GM21515 (cell line): ENCODE measurements at regions not wholly inside any gene's neighbourhood (a gene's known extent, or its start where the extent isn't known, plus 50 kb on each side); places are given as distances from the start of the nearest gene placed in this dataset.

Source experiments
- ATAC-seq: cut with Tn5 transposase; IDR thresholded peaks from one replicate; pipeline ENCODE4 v1.9.1; 2021; ENCODE audit not compliant: unreplicated experiment

GRCh38 chr2:104388296-104388695 lies 465.6 kb upstream of the POU3F3 start:
- no peak for ATAC-seq

GRCh38 chr2:104402825-104403224 lies 451.1 kb upstream of the POU3F3 start:
- ATAC-seq, result no peak

DNA sequence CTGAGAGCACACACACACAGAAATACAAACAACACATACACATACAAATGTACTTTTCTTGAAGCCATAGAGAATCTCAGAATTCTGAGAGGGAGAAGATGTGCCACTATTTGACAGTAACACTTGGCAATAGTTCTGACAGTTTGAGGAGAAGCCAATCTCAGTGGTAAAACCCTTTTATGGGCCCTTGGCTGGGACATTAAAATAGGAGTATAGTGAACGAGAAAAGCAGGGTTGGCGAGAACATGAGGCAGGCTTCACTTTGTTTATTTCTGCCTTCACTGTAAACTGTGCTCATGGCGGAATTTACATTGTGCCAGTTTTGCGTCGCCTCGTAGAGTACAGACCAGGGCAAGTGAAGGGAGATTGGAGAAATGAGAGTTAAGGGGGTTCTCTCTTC lies 449.4 kb upstream of the POU3F3 start:
- no peak for ATAC-seq

- ATAC-seq, result no peak
These were observed 448.3 kb upstream of the POU3F3 start for GRCh38 chr2:104405623-104406022.

GRCh38 chr2:104406261-104406726 lies 447.6 kb upstream of the POU3F3 start:
- ATAC-seq, result no peak

DNA sequence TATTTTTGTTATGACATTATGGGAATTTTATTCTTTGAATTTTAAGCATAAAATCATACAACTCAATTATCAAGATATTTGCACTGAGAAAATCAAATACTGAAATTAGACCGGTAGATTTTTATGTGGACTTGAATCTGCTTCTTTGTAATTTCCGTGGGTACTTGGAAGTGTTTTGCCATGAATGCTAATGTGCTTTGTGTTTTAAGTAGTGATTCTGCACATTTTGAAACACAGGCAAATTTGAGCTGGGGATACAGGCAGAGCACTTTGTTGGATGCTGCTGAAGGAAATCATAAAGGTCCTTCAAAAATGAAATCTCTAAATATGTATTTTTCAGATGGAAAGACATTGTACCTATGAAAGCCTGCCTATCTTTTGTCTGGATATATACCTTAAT lies 446.3 kb upstream of the POU3F3 start:
- no peak for ATAC-seq

DNA sequence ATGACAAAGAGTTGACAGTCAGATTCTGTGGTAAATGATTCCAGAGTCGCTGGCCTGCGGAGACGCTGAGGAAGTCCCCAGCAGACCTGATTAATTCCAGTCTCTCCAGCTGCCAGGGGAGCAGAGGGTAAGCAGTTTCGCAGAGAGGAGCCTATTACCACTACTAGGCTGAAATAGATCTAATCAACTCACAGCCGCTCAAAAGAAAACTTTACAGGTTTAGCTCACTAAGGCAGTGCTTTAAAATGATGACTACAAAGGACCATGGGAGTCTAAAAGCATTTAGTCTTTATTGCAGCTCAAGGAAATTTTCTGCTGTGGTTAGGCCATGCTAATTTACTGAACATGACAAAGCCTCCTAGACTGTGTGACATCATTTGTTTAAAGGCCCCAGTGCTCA lies 445.6 kb upstream of the POU3F3 start:
- no peak for ATAC-seq

DNA sequence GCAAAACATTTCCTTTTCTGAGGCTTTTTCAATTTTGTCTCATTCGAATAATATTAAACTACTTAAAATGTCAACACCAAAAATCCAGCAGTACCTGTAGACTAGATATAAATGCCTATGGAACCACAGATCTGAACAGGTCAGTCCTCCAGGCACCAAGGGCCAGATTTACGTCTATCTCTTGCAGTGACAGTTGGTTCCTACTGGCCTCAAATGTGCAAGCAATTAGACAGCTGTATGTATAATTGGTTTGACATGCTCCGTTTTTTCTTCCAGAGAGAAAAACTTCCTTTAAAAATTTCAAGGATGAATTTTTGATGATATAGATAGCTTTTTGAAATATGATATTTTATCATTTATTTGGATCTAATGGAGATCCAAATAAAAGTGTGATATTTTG lies 443.8 kb upstream of the POU3F3 start:
- ATAC-seq, result no peak

- no peak for ATAC-seq
These were observed 441.5 kb upstream of the POU3F3 start for GRCh38 chr2:104412384-104412783.

DNA sequence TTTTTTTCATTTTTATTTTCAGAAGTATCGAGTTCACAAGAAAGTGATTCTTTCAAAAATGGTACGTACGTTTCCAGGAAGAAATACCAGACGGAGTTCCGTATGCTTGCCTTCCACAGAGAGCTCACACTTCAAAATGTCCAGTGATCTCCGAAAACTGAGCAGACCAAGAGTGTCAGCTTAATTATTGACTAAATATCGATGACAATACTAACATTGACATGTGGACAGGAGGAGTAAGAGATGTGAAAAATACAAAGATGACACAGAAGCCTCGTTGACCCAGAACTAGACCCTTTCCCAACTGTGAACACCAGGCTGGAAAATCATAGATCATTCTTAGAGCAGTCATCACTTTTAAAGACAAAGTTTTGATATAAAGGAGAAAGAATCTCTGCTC lies 440.0 kb upstream of the POU3F3 start:
- no peak for ATAC-seq

GRCh38 chr2:104415284-104415683 lies 438.6 kb upstream of the POU3F3 start:
- no peak for ATAC-seq

GRCh38 chr2:104416339-104417000 lies 437.4 kb upstream of the POU3F3 start:
- ATAC-seq, result no peak

GRCh38 chr2:104420420-104420819 lies 433.5 kb upstream of the POU3F3 start:
- no peak for ATAC-seq

DNA sequence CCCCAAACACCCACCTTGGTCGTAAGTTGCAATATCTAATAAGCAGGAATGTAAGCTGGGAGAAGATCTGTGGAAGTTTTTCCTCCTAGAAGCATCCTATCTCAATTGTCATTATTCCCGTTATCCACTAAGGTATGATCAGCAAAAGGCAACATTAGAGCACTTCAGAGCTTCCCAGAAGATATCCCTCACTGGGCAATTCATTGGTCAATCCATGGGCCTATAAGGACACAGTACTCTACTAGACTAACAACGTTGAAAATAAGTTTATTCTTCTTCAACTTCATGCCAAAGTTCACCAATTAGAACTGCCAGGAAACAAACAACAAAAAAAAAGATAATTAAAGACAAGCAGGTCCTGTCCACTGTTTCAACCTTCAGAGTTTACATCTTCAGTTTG lies 433.0 kb upstream of the POU3F3 start:
- ATAC-seq, result no peak

GRCh38 chr2:104425850-104426595 lies 427.9 kb upstream of the POU3F3 start:
- ATAC-seq, result no peak

DNA sequence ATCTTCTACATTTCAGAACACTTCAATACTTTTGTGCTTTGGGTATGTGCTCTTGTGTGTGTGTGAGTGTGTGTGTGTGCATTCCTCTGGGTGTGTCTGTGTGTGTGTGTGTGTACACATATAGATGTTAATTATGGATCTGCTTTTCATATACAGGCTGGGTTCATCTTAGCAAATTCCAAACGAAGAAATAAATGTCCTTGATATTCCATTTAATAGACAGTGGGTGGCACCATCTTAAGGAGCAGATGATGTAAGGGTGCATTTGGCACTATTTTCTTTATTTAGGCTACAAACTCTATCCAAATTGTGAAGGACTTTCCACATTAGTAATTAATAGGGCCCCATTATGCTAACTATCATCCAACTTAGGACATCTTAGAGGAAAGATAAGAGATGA lies 425.8 kb upstream of the POU3F3 start:
- no peak for ATAC-seq

DNA sequence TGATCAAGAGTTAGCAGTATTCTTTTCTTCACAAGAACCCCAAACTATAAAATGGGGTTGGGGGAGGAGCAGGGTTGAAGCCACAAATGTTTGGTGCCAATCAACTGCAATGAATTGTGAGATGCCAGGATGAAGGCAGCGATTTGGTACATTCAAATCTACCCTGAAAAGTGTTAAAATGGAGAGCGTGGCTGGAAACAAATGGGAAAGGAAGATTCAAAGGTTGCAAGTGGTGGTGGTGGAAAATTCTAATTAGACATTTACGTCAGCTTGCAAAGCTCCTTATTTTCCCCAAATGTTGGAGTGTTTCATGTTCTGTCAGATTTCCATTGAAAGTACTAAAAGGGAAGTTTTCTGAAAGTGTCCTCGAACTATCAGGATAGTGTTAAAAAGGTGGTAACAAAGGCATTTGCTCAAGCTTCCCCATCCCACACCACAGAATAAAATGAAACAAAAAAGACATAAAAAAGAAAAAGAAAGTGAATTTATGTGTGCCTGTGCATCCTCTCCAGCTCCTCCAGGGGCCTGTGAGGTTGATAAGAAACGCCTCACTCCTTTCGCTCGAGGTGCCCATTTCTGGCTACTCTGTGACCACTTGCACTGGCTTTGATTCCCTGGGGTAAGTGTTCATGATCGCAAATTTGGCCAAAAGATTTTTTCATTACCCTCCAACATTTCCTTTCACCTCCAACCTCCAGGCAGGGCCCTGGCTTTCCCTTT lies 424.1 kb upstream of the POU3F3 start:
- ATAC-seq, result no peak

- ATAC-seq, result no peak
These were observed 423.6 kb upstream of the POU3F3 start for GRCh38 chr2:104430359-104430740.

DNA sequence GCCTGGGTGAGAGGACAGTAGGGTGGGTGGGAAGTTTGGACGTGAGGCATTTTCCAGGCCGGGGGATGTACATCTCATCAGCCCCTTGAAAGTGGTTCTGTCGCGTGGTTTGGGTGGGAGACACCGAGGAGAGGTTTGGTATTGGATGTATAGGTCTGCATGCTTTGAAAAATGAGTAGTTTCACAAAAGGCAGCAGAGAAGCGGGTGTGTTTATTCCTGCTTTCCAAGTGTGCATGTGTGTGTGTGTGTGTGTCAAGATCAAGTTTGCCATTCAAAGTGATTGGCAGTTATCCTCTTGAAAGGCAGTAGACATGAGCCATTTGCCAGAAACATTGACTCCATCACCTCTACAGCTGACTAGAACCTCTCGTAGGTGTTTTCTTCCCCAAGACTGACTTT lies 423.1 kb upstream of the POU3F3 start:
- no peak for ATAC-seq

- ATAC-seq, result no peak
These were observed 422.2 kb upstream of the POU3F3 start for GRCh38 chr2:104431701-104432121.

GRCh38 chr2:104432401-104432800 lies 421.5 kb upstream of the POU3F3 start:
- ATAC-seq, result no peak

- ATAC-seq, result no peak
These were observed 420.9 kb upstream of the POU3F3 start for GRCh38 chr2:104432991-104433390.
